ENCODE measurements at regions not wholly inside any gene's neighbourhood (a gene's known extent, or its start where the extent isn't known, plus 50 kb on each side); places are given as distances from the start of the nearest gene placed in this dataset.
A peak's percentile ranks its signal among the peaks of the same experiment; 100 is the strongest.

GRCh38 chr3:109210501-109210900 is 74.0 kb downstream of the C3orf85 start:
- DNase-seq (ENCODE audit: low read depth in 2 of 2): no peak

- no peak for DNase-seq (ENCODE audit: low read depth in 2 of 2)
Measured at GRCh38 chr3:109211941-109212340, 75.4 kb downstream of the C3orf85 start.

- no peak for DNase-seq (ENCODE audit: low read depth in 2 of 2)
Measured at GRCh38 chr3:109213321-109213720, 76.8 kb downstream of the C3orf85 start.

- peak in 1 of 2 donors; percentile 9 for DNase-seq (ENCODE audit: low read depth in 2 of 2)
Measured at GRCh38 chr3:109224333-109224732, 87.8 kb downstream of the C3orf85 start.

GRCh38 chr3:109225516-109225915 is 89.0 kb downstream of the C3orf85 start:
- no peak for DNase-seq (ENCODE audit: low read depth in 2 of 2)

GRCh38 chr3:109228391-109229080 is 87.8 kb downstream of the DPPA2 start:
- no peak for DNase-seq (ENCODE audit: low read depth in 2 of 2)

- no peak for DNase-seq (ENCODE audit: low read depth in 2 of 2)
Measured at GRCh38 chr3:109229174-109229847, 87.0 kb downstream of the DPPA2 start.

- DNase-seq (ENCODE audit: low read depth in 2 of 2): no peak
Measured at GRCh38 chr3:109234300-109234699, 82.0 kb downstream of the DPPA2 start.

- no peak for DNase-seq (ENCODE audit: low read depth in 2 of 2)
Measured at GRCh38 chr3:109241459-109242186, 74.7 kb downstream of the DPPA2 start.

- no peak for DNase-seq (ENCODE audit: low read depth in 2 of 2)
Measured at GRCh38 chr3:109242187-109242523, 74.2 kb downstream of the DPPA2 start.
